GM18519 (cell line): ENCODE measurements at regions not wholly inside any gene's neighbourhood (a gene's known extent, or its start where the extent isn't known, plus 50 kb on each side); places are given as distances from the start of the nearest gene placed in this dataset.
"Not testable (repeated sequence)": the region's sequence is repeated elsewhere in the genome, so short reads cannot be mapped to it uniquely, and the experiment has no call there.

Experiments
- ATAC-seq: cut with Tn5 transposase; IDR thresholded peaks from one replicate; pipeline ENCODE4 v1.9.1; 2021; ENCODE audit warnings: mild to moderate bottlenecking, moderate library complexity; ENCODE audit not compliant: unreplicated experiment, low FRiP score

- no peak for ATAC-seq
These were observed 1235.3 kb downstream of the GATA3 start for GRCh38 chr10:9289811-9290210.

GRCh38 chr10:9291081-9291480 is 1236.6 kb downstream of the GATA3 start:
- ATAC-seq = no peak

GRCh38 chr10:9294132-9294663 is 1239.7 kb downstream of the GATA3 start:
- ATAC-seq = no peak

GRCh38 chr10:9294865-9295264 is 1240.4 kb downstream of the GATA3 start:
- ATAC-seq = peak; percentile 93

GRCh38 chr10:9296190-9296589 is 1241.7 kb downstream of the GATA3 start:
- ATAC-seq = no peak

GRCh38 chr10:9297580-9297979 is 1243.1 kb downstream of the GATA3 start:
- ATAC-seq = no peak

GRCh38 chr10:9299966-9300365 is 1245.5 kb downstream of the GATA3 start:
- ATAC-seq = no peak

GRCh38 chr10:9301148-9301547 is 1246.7 kb downstream of the GATA3 start:
- ATAC-seq = no peak

- ATAC-seq = no peak
These were observed 1247.1 kb downstream of the GATA3 start for GRCh38 chr10:9301554-9301953.

- ATAC-seq = peak; percentile 40
These were observed 1247.8 kb downstream of the GATA3 start for GRCh38 chr10:9302140-9302746.

- no peak for ATAC-seq
These were observed 1250.6 kb downstream of the GATA3 start for GRCh38 chr10:9305018-9305655.

GRCh38 chr10:9311702-9312499 is 1257.4 kb downstream of the GATA3 start:
- ATAC-seq = no peak

GRCh38 chr10:9315292-9315691 is 1260.8 kb downstream of the GATA3 start:
- ATAC-seq = no peak

GRCh38 chr10:9331583-9332008 is 1277.1 kb downstream of the GATA3 start:
- peak; percentile 84 for ATAC-seq

- ATAC-seq = no peak
These were observed 1279.8 kb downstream of the GATA3 start for GRCh38 chr10:9334270-9334669.

GRCh38 chr10:9339716-9340115 is 1285.2 kb downstream of the GATA3 start:
- no peak for ATAC-seq

- no peak for ATAC-seq
These were observed 1288.5 kb downstream of the GATA3 start for GRCh38 chr10:9342885-9343570.

GRCh38 chr10:9347933-9348332 is 1293.4 kb downstream of the GATA3 start:
- not testable (repeated sequence) for ATAC-seq

GRCh38 chr10:9357471-9357870 is 1303.0 kb downstream of the GATA3 start:
- no peak for ATAC-seq

- no peak for ATAC-seq
These were observed 1308.2 kb downstream of the GATA3 start for GRCh38 chr10:9362721-9363120.

- ATAC-seq = no peak
These were observed 1324.7 kb downstream of the GATA3 start for GRCh38 chr10:9379183-9379582.
